ENCODE measurements at regions not wholly inside any gene's neighbourhood (a gene's known extent, or its start where the extent isn't known, plus 50 kb on each side); places are given as distances from the start of the nearest gene placed in this dataset.
"Not testable (repeated sequence)": the region's sequence is repeated elsewhere in the genome, so short reads cannot be mapped to it uniquely, and the experiment has no call there.

GRCh38 chr12:131418884-131419283, 292.0 kb upstream of the SFSWAP start:
- DNase-seq (ENCODE audit: low read depth) = no peak

- no peak for DNase-seq (ENCODE audit: low read depth)
Measured at GRCh38 chr12:131420867-131421447, 289.9 kb upstream of the SFSWAP start.

DNA sequence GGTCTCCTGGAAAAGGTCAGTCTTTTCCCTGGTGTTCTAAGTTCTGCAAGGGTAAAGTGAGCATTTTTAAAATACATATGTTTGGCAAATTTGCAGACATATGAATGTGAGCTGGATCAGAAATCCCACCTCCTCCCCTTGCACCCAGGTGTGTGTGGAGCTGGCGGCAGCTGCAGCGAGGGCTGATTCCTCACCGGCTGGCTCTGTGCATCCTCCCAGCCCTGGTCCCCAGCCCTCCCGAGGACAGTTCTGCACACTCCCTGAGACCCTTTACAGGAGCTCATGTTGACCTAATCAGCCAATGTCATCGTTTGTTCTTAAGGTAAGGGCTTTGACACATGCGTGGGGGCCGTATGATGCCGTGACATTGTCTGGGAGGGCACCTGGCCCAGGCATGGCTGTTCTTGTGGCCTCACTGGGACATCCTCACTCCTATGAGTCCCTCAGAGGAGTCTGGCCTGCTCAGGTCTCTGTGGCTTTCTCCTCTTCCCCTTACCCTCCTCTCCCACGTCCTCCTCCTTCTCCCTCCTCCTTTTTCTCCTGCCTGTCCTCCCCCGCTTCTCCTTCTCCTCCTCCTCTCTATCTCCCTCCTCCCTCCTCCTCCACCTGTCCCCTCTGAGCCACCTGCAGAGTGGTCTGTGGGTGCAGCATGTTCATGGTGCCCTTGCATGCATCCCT, 289.2 kb upstream of the SFSWAP start:
- DNase-seq (ENCODE audit: low read depth) = no peak

DNA sequence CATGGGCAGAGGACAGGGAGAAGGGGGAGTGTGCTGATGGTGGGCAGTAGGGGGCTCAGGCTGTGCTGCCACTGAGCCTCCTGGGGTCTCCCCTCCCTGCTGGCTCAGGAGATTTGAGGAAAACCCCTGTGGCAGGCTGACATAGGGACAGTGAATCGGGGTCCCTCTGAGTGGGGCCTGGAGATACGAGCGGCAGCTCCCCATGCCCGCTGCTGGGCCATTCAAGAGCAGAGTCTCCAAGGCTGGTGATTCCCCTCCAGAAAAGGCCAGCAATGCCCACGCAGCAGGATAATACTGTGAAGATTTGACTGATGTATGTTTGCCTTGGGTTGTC, 288.7 kb upstream of the SFSWAP start:
- DNase-seq (ENCODE audit: low read depth) = no peak

DNA sequence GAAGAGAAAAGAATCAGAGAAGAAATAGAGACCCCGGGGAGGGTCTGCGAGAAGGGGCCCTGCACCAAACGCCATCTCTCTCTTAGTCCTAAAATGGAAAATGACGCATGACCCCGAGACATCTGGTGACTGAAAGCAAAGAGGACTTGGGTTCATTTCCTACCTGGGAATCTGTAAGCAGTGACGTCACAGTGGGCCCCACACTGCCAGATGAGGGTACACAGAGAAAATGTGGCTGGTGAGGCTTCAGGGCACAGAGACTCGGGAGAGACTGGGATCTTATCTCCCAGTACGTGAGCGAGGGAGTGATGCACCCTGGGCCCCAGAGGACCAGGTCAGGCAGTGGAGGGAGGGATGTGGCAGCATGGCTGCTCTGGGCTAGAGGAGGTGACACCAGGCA, 288.1 kb upstream of the SFSWAP start:
- no peak for DNase-seq (ENCODE audit: low read depth)

GRCh38 chr12:131424270-131424669, 286.6 kb upstream of the SFSWAP start:
- no peak for DNase-seq (ENCODE audit: low read depth)

DNA sequence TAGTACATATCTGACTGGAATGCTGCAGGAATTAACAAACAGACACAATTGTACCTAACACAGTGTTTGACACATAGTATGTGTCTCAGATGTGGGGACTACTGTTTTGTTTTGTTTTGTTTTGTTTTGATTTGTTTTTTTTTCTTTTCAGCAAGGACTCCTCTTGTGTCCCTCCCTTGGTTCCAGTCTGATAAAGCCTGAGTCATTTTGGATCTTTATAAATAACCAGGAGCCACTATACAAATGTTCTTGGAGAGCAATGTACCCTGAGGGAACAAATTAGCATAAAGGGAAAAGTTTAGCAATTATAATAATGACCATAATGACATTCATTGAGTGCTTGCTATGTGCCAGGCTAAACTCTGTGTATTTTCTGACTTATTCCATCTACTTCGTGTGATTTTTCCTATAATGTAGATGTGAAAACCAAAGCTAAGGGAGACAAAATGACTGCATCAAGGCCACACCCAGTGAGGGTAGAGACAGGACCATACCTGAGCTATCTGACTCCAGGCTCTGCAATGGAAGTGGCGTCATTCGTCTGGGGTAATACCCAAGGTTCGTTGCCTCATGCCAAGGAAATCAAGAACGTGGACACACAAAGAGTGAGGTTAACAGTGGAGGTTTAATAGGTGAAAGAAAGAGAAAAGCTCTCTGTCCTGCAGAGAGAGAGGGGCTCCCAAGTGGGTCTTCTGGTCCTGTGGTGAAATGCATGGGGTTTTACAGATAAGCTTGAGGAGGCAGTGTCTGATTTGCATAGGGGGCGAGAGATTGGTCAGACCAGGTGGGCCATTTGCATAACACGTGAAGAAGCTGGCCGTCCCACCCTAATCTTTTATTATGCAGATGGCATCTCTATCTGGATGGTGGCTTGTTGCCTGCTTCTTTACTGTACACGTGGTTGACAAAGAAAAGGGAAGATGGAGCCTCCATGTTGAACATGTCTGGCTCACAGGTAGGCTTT, 285.5 kb upstream of the SFSWAP start:
- DNase-seq (ENCODE audit: low read depth) = no peak

DNA sequence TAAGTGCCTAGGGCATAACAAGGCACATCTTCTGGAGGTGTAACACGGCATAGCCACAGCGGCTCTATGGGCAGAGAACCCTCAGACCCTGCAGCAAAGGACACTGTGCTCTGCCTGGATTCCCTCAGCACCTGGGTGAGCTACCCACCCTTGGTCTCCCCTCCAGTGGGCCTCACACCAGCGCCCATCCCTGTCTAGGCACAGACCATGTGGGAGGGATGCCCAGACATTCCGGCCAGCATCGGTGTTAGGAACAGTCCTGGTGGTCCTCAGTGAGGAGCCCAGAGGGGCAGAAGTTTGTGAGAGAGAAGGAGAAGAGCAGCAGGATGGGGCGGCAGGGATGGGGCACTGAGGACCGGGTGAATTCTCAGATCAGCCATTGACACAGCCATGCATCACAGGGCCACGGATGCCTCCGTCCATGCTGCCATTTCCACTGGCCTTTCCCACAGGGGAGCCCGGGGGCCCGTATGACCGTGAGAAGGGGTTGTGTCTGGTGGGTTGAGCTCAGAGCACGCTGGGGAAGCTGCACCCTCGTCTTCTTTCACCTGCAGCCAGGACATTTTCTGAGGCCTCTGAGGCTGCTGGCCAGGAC, 282.7 kb upstream of the SFSWAP start:
- no peak for DNase-seq (ENCODE audit: low read depth)

GRCh38 chr12:131429221-131429620, 281.7 kb upstream of the SFSWAP start:
- not testable (repeated sequence) for DNase-seq (ENCODE audit: low read depth)

DNA sequence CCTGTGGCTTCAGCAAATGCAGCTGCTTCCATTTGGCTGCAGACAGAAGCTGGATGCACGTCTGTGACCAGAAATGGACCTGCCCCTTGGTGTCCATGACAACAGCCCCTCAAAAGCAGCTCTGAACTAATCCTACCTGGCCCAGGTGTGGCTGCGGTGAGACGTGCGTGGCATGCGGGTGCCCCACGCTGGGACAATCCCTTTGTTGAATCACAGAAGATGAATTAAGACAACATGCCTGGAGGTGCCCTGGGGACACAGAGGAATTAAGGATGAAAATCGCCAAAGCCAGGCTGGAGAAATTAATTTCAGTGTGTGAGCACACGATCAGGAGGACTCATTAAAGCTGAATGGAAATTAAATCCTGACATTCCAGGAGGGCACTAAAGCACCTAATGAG, 281.2 kb upstream of the SFSWAP start:
- not testable (repeated sequence) for DNase-seq (ENCODE audit: low read depth)

DNA sequence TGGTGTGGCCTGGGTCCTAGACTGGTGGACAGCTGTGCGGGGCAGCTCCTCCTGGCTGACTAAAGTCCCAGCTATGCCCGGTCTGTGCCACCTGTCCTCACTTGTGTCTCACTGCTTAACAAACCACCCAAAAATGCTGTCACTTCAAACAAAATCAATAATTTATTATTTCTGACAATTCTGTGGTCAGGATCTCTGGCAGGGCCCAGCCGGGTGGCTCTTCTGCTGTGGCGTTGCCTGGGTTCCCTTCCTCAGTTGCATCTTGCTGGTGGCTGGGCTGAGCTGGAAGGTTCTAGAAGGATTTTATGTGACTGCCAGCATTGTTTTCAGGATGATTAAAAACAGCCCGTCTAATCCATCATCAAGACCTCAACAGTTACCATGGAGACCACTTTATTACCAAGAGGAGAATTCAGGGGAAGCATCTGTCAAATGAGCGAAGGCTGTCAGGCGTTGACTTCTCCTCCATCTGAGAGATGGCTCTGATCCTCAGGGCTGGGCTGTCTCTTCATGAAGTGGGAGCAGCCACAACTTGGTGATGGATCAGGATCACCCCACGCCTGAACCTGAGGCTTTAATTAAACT, 280.6 kb upstream of the SFSWAP start:
- no peak for DNase-seq (ENCODE audit: low read depth)

DNA sequence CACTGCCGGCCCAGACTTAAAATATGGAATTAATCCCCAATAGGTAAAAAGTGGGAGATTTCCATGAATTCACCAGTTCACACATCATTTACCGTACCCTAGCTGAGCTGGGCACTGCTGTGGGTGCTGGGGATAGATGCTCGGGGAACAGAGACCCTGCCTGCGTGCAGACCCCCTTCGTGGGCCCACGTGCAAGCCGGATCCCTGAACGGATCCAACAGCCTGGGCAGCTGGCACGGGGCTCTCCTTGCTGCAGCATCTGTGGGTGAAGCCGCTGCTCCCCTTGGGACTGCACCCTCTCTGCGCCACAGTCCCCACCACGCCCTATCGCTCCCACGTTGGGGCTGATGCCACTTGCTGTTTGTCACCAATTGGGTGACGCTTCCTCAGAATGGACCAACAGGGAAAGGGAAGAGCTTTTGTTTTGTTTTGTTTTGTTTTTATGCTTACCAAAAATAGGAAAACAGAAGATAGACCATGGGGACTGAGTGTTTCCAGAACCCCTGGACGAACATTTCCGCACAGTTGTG, 279.7 kb upstream of the SFSWAP start:
- DNase-seq (ENCODE audit: low read depth) = not testable (repeated sequence)

DNA sequence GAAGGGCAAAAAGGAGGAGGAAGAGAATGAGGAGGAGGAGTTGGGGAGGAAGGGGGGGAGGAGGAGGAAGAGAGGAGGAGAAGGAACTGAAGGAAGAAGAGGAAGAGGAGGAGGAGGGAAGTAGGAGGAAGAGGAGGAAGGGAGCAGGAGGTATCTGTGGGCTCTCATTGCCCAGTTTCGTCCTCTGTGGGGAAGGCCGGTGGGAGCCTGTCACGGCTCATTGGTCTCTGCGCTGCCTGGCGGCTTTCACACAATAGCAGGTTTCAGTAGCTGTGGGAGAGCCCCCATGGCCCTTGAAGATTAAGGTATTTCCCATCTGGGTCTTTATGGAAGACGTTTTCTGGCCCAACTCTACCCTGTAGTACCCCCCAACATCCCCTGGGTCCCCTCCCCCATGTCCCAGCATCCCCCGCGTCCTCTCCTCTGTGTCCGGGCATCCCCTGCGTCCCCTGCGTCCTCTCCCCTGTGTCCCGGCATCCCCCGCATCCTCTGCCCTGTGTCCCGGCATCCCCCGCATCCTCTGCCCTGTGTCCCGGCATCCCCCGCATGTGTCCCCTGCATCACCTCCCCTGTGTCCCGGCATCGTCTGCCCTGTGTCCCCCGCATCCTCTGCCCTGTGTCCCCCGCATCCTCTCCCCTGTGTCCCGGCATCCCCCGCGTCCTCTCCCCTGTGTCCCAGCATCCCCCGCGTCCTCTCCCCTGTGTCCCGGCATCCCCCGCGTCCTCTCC, 278.2 kb upstream of the SFSWAP start:
- no peak for DNase-seq (ENCODE audit: low read depth)

GRCh38 chr12:131434208-131435125, 276.4 kb upstream of the SFSWAP start:
- DNase-seq (ENCODE audit: low read depth) = no peak

DNA sequence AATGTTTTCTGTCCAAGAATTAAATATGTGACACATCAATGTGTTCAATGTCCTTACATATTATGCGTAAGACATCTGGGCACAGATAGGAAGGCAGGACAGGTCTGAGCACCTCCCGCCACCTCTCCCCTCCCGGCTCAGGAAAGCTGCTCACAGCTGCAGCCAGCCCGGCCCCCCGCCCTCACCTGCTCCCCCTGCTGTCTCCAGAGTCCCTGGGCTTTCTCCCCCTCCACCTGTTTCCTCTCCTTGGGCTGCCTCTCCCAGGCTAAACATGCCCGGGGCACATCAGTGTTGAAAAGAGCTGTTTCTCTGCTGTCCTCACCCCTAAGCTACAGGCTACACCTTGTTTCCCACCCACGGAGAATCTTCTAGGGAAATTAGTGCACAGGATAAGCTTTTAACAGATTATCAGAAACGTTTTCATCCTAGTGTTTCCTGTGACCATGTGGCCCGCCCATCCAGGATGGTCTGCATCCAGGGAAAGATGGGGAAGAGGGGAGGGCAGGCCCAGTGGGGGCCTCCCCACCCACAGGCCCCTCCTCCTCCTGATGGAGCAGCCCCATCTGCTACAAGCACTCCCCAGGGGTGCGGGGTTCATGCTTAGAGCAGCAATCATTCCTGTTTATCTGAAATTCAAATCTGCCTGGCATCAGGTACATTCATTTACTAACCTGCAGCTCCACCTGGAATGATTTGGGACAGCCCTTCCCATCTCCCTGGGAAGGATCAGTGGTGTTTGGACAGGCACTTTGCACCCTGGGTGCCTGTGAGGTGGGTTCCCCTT, 273.8 kb upstream of the SFSWAP start:
- DNase-seq (ENCODE audit: low read depth) = no peak

- DNase-seq (ENCODE audit: low read depth) = no peak
Measured at GRCh38 chr12:131437706-131438492, 273.0 kb upstream of the SFSWAP start.

GRCh38 chr12:131438493-131438835, 272.4 kb upstream of the SFSWAP start:
- DNase-seq (ENCODE audit: low read depth) = not testable (repeated sequence)

GRCh38 chr12:131438881-131439280, 272.0 kb upstream of the SFSWAP start:
- no peak for DNase-seq (ENCODE audit: low read depth)

DNA sequence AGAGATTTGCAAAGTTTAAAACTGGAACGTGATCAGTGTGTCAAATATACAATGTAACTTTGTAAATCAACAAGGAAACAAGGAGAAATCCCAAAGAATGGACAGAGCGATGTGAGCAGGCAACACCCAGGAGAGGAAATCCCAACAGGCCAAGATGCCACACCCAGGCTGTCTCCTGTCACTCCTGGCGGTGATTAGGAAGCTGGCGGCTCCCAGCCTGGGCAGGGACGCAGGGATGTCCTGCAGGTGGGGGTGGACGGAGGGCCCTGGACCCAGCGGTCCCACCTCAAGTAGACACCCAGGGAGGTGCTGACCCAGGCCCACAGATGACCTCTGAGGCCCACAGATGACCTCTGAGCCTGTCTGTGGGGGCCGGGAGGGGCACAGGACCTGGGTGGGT, 271.1 kb upstream of the SFSWAP start:
- not testable (repeated sequence) for DNase-seq (ENCODE audit: low read depth)

All from iris pigment epithelial cell (primary cell).